Retinal pigment epithelial cell (primary cell): ENCODE measurements at regions not wholly inside any gene's neighbourhood (a gene's known extent, or its start where the extent isn't known, plus 50 kb on each side); places are given as distances from the start of the nearest gene placed in this dataset.

ENCODE experiments used
- DNase-seq: peaks from one replicate; pipeline ENCODE4 v3.0.0-alpha.2; 2010; ENCODE audit warnings: low read depth
- H3K4me3 ChIP-seq: 2 replicates; pipeline ENCODE4 v1.5.1; 2011; ENCODE audit warnings: mild to moderate bottlenecking, low read length, control low read depth, moderate library complexity
- CTCF ChIP-seq: conservative IDR thresholded peaks from 2 replicates; pipeline ENCODE4 v1.5.1; 2011; ENCODE audit warnings: low read depth, low read length, control low read depth, inconsistent platforms

- no peak for TF ChIP-seq CTCF
- H3K4me3 ChIP-seq, result no peak overlapping the region
- no peak for DNase-seq
Measured at GRCh38 chr2:52857722-52858121, 909.9 kb upstream of the CHAC2 start.

GRCh38 chr2:52852006-52852405 lies 915.6 kb upstream of the CHAC2 start:
- DNase-seq, result no peak
- no peak overlapping the region for H3K4me3 ChIP-seq
- TF ChIP-seq CTCF, result no peak

GRCh38 chr2:52844701-52845423 lies 922.7 kb upstream of the CHAC2 start:
- TF ChIP-seq CTCF, result no peak
- H3K4me3 ChIP-seq, result no peak overlapping the region
- DNase-seq, result no peak

- TF ChIP-seq CTCF, result no peak
- no peak for DNase-seq
Measured at GRCh38 chr2:52835909-52836308, 931.7 kb upstream of the CHAC2 start.

GRCh38 chr2:52831216-52831615 lies 936.4 kb upstream of the CHAC2 start:
- DNase-seq, result no peak
- TF ChIP-seq CTCF, result no peak
- H3K4me3 ChIP-seq, result no peak overlapping the region

More at GRCh38 chr2:52835909-52836308, 931.7 kb upstream of the CHAC2 start:
- H3K4me3 ChIP-seq, result no peak overlapping the region

- DNase-seq, result no peak
- no peak for TF ChIP-seq CTCF
- H3K4me3 ChIP-seq, result no peak overlapping the region
Measured at GRCh38 chr2:52828112-52828511, 939.5 kb upstream of the CHAC2 start.

GRCh38 chr2:52821631-52822030 lies 946.0 kb upstream of the CHAC2 start:
- DNase-seq, result no peak
- H3K4me3 ChIP-seq, result no peak overlapping the region
- peak; percentile 44 for TF ChIP-seq CTCF
